ENCODE measurements at regions not wholly inside any gene's neighbourhood (a gene's known extent, or its start where the extent isn't known, plus 50 kb on each side); places are given as distances from the start of the nearest gene placed in this dataset.
A peak's percentile ranks its signal among the peaks of the same experiment; 100 is the strongest.

DNA sequence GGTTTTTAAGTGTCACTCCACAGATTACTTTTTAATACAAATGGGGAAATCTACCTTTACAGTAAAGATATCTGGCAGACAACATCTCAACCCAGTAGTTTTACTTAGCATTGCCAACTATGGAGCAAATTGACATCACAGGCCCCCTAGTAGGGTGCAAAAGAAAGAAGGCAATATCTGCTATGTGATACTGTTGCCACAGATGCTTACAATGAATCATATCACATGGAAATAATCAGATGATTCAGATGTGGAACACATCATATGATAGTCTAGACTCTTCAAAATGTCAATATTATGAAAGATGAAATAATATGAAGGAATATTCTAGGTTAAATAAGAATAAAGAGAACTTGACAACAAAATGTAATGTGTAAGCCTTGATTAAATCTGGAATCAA lies 322.5 kb downstream of the BMP2 start:
- Mint-ChIP-seq H3K27me3 (no peaks in the 10 kb centered on the region), H3K36me3 (no peaks in the 10 kb centered on the region), H3K9me3 (peaks cover 9% of the 10 kb centered on the region), H3K4me1 (ENCODE audit: low read depth in 2 of 2) (no peaks in the 10 kb centered on the region), H3K4me3 (no peak overlapping the region), H3K27ac (no peak overlapping the region)
- ATAC-seq: no peak
- no peak for DNase-seq (ENCODE audit: low spot score)

DNA sequence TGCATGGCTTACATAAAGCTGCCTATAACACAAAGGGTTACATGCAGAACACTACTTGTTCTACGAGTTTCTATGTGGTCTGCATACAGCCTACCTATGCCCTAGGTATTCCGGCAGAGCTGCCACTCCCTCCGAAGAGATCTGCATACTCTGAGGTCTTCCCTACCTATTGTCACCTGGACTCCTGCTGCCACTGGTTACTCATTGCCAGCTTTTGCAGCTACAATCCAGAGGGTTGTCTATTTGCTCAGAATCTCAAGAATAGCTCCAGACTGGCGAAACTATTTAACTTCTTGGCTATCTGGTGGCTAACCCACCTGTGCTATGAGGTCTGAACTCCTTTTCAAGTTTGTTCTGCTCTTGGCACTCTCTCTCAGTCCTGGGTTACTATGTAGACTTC lies 323.3 kb downstream of the BMP2 start:
- peak in 1 of 2 donors; percentile 36 for ATAC-seq

DNA sequence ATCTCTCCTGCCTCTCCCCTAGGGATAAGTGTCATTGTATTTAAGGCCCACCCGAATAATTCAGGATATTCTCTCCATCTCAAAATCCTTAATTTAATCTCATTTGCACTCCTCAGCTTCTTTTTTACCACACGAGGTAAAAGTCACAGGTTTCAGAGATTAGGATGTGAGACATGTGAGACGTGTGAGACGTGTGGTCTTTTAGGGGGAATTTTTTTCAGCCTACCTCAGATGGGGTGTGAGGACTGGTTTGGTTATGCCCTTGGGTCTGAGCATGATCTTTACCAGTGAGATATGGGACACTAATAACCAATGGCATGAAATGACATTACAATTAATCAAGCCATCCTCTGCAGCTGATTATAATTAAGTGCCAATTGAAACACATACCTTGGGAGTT lies 324.2 kb downstream of the BMP2 start:
- Mint-ChIP-seq H3K4me1 (ENCODE audit: low read depth in 2 of 2) (no peaks in the 10 kb centered on the region), H3K27ac (no peak overlapping the region), H3K9me3 (peaks cover 8% of the 10 kb centered on the region), H3K36me3 (no peaks in the 10 kb centered on the region), H3K4me3 (no peak overlapping the region), H3K27me3 (no peaks in the 10 kb centered on the region)
- ATAC-seq (no peak), DNase-seq (ENCODE audit: low spot score) (no peak)

More for the DNA sequence above, 323.3 kb downstream of the BMP2 start:
- Mint-ChIP-seq H3K36me3 (no peaks in the 10 kb centered on the region), H3K4me1 (ENCODE audit: low read depth in 2 of 2) (no peaks in the 10 kb centered on the region), H3K4me3 (no peak overlapping the region), H3K27me3 (no peaks in the 10 kb centered on the region), H3K9me3 (peaks cover 9% of the 10 kb centered on the region), H3K27ac (no peak overlapping the region)
- DNase-seq (ENCODE audit: low spot score): no peak

DNA sequence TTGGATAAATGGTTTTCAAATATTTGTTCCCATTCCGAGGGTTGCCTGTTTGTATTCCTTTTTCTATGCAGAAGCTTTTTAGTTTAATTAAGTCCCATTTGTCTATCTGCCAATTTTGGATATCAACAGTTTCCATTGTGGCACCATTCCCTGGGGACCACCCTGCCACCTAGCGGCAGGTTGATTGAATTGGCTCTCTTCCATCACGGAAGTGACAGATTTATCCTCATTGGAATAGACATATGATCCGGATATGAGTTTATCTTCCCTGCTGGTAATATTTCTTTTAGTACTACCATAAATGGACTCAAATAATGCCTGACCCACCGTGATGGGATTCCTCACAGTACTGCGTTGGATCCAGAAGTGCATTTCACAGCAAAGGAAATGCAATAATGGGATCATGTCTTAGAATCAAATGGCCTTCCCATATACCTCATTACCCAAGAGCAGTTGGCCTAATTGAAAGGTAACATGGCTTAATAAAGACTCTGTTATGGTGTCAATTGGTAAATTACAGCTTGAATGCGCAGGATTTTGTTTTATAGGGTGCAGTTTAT lies 327.0 kb downstream of the BMP2 start:
- no peak for DNase-seq (ENCODE audit: low spot score)
- Mint-ChIP-seq H3K4me3 (no peak overlapping the region), H3K4me1 (ENCODE audit: low read depth in 2 of 2) (no peaks in the 10 kb centered on the region), H3K27me3 (no peaks in the 10 kb centered on the region), H3K9me3 (peaks cover 13% of the 10 kb centered on the region), H3K27ac (no peak overlapping the region), H3K36me3 (peaks cover 10% of the 10 kb centered on the region)
- no peak for ATAC-seq

DNA sequence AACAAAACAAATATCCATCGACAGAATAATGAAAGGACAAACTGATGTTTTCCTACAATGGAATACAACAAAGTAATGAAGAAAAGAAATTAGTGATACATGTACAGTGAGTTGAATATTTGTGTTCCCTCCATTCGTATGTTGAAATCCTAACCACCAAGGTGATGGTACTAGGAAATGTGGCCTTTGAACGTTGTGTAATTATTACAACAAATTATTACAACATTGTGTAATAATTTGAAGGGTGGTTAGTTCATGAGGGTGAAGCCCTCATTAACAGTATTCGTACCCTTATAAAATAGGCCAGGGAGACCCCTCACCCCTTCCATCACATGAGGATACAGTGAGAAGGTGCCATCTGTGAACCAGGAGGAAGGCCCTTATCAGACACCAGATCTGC lies 339.4 kb downstream of the BMP2 start:
- no peaks in the 10 kb centered on the region for H3K4me1 Mint-ChIP-seq (ENCODE audit: low read depth in 2 of 2)
- no peak for DNase-seq (ENCODE audit: low spot score)

DNA sequence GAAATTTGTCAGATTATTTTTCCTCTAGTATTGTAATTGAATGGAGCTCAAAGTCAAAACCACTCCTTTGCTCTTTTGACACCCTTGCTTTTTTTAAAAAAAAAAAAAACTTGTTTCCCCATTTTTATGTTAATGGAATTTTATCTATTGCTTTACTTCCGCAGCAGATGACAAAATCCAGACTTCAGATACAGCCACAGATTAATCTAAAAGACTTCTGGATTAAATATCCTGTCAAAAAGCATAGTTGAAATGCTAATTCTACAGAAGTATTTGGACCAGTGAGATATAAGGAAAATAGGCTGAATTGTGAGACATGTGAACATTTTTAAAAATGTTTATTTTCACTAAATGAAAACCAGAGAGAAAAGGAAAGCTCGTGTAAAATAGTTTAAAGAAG lies 341.4 kb downstream of the BMP2 start:
- Mint-ChIP-seq H3K4me3 (no peak overlapping the region), H3K27me3 (no peaks in the 10 kb centered on the region), H3K4me1 (ENCODE audit: low read depth in 2 of 2) (no peaks in the 10 kb centered on the region), H3K27ac (no peak overlapping the region), H3K9me3 (peaks cover 1% of the 10 kb centered on the region), H3K36me3 (no peaks in the 10 kb centered on the region)
- ATAC-seq (no peak), DNase-seq (ENCODE audit: low spot score) (no peak)

More for the DNA sequence above, 339.4 kb downstream of the BMP2 start:
- ATAC-seq: no peak
- Mint-ChIP-seq H3K9me3 (peaks cover 3% of the 10 kb centered on the region), H3K27me3 (no peaks in the 10 kb centered on the region), H3K27ac (no peak overlapping the region), H3K4me3 (no peak overlapping the region), H3K36me3 (no peaks in the 10 kb centered on the region)

DNA sequence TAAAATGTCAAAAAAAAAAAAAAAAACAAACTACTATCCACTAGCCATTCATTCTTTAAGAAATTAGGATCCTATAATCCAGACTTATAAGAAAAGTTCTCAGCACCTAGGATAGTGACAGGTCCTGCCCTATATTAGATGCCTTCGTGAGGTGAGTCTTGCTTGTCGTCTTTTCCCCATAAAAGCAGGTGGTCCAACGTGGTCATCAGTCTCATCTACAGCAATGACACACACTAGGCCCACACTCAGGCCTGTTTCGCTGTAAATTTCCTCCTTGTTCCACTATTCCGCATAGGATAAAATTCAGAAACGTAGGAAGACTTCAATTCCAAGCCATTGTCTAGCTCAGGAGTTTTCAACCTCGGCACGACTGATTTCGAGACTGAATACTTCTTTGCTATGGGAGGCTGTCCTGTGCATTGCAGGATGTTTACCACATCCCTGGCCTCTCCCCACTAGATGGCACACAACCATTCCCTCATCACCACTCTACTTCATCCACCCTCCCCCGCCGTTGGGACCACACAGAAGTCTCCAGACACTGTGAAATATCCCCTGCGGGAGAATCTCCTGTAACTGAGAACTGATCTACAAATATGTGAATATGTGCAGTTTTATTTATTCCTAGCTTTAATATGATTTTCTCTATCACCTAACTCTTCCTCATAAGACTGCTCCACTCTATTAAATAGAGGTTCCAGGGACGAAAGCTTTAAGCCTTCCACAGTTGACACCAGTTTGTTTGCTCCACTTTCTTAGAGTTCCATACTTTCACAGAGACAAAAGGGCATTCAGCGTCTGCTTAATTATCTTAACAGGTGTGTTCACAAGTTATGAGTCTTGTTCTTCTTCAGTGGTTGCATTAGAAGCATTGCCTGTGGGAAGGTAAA lies 346.3 kb downstream of the BMP2 start:
- Mint-ChIP-seq H3K36me3 (no peaks in the 10 kb centered on the region), H3K27me3 (no peaks in the 10 kb centered on the region), H3K27ac (no peak overlapping the region), H3K9me3 (peaks cover 4% of the 10 kb centered on the region), H3K4me3 (no peak overlapping the region), H3K4me1 (ENCODE audit: low read depth in 2 of 2) (no peaks in the 10 kb centered on the region)
- ATAC-seq (no peak), DNase-seq (ENCODE audit: low spot score) (no peak)

DNA sequence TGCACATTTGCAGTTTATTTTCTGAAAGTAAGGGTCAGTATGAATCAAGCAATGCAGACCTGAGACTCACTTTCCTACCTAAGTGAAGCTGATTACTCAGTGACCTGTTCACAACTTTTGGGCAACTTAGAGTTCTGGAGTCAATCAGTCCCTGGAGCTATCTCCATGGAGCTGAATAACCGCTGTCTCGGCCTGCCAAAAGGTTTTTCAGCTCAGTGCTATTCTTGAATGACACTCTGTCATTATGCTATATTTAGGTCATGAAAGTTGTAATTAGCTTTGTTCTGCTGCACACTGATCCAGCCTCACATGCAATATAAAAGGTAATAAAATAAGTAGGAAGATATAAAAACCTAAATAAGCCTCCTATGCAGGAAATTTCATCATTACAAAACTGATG lies 356.0 kb downstream of the BMP2 start:
- H3K9me3 Mint-ChIP-seq: peaks cover 10% of the 10 kb centered on the region
- H3K4me1 Mint-ChIP-seq (ENCODE audit: low read depth in 2 of 2): no peaks in the 10 kb centered on the region
- ATAC-seq (no peak), DNase-seq (ENCODE audit: low spot score) (no peak)
- no peak overlapping the region for H3K4me3 Mint-ChIP-seq
- H3K27me3 Mint-ChIP-seq: no peaks in the 10 kb centered on the region
- H3K36me3 Mint-ChIP-seq: peaks cover 4% of the 10 kb centered on the region
- H3K27ac Mint-ChIP-seq: no peak overlapping the region

DNA sequence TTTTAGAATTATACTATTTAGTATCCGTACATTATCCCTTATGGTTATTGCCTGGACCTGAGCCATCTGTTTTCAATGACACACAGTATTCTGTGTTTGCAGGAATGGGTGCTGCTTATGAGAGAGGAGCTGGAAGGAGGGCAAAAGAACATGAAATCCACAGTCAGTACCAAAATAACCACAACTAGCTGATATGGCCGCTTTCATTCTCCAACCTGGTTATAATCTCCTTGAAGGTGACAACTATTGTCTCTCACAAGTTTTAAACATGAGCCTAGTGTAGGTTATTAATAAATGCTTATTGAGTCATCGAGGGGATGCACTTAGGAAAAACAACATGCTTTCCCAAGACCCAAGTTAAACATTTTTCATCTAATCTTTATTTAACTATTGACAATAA lies 356.6 kb downstream of the BMP2 start:
- H3K27me3 Mint-ChIP-seq: no peaks in the 10 kb centered on the region
- H3K27ac Mint-ChIP-seq: no peak overlapping the region
- DNase-seq (ENCODE audit: low spot score): no peak
- peaks cover 10% of the 10 kb centered on the region for H3K9me3 Mint-ChIP-seq
- no peak overlapping the region for H3K4me3 Mint-ChIP-seq
- H3K36me3 Mint-ChIP-seq: peaks cover 4% of the 10 kb centered on the region
- ATAC-seq: no peak
- no peaks in the 10 kb centered on the region for H3K4me1 Mint-ChIP-seq (ENCODE audit: low read depth in 2 of 2)

DNA sequence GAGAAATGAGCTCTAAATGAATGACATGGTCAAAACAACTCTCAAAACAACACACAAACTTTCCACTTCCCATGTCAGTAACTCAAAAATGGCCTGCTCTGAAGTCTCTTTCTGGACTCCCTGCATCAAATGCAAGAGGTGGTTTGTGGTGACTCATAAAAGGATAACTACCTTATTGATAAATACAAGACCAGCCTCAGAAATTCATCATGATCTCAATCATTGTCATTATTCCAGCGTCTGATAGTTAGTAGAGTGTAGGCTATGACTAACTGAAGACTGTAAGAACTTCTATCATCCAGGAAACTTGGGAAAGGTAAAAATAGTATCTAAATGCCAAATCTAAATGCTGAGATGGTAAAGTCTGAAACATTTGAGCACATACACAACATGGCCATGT lies 369.4 kb downstream of the BMP2 start:
- H3K27me3 Mint-ChIP-seq: no peaks in the 10 kb centered on the region
- no peaks in the 10 kb centered on the region for H3K36me3 Mint-ChIP-seq
- no peak for DNase-seq (ENCODE audit: low spot score)
- H3K27ac Mint-ChIP-seq: no peak overlapping the region
- no peaks in the 10 kb centered on the region for H3K4me1 Mint-ChIP-seq (ENCODE audit: low read depth in 2 of 2)
- ATAC-seq: no peak
- H3K4me3 Mint-ChIP-seq: no peak overlapping the region
- peaks cover 7% of the 10 kb centered on the region for H3K9me3 Mint-ChIP-seq

DNA sequence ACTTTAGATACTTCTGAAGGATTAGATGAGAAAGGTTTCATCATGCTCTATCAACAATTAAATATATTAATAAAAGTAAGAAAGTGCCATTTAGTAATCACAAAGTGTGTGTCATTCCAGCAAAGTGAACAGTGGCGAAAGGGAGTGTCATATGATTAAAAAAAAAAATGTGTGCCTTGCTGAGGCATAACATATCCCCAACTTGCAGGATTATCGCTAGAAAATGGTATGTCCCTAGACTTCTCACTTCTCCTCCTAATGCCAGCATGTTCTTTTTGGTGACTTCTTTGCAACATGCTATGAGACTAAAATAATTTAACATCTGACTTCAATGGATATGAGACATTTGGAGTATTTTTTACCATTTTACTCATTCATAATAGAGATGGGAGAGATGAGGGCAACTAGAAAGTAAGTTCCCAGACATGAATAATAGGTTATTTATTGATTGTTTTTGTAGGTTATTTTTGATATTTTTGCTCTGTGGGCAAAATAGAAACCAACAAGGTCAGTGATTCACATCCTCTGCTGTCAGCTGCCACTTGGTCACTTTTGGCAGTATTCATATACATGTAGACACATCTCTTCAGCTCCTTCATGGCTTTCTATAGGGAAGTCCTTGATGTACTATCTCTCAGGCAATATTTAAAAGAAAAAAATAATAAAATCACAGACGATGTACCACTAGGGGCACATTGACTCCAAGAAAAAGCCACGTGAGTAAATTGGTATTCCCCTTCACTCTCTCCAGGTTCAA lies 370.1 kb downstream of the BMP2 start:
- Mint-ChIP-seq H3K36me3 (no peaks in the 10 kb centered on the region), H3K4me1 (ENCODE audit: low read depth in 2 of 2) (no peaks in the 10 kb centered on the region), H3K27me3 (no peaks in the 10 kb centered on the region), H3K9me3 (peaks cover 7% of the 10 kb centered on the region), H3K4me3 (no peak overlapping the region), H3K27ac (no peak overlapping the region)
- ATAC-seq: no peak
- DNase-seq (ENCODE audit: low spot score): no peak

DNA sequence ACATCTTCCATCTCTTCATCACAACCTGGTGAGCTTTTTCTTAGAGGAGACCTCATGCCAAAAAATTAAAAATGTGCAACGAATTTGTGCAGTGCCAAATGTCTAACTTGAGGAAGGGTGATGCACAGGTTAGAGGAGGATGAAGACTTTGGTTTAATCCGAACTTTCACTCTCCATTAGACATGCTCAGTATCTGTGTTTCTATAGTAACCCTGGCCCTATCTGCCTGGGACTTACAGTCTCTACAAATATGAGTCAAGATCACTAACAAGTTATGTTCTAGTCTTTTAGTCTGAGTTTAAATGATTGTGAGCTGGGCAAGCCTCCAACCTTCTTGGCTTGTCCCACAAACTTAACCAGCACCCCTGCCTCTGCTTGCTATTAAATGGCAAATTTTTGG lies 377.0 kb downstream of the BMP2 start:
- no peaks in the 10 kb centered on the region for H3K27me3 Mint-ChIP-seq
- DNase-seq (ENCODE audit: low spot score): no peak
- H3K9me3 Mint-ChIP-seq: peaks cover 5% of the 10 kb centered on the region

DNA sequence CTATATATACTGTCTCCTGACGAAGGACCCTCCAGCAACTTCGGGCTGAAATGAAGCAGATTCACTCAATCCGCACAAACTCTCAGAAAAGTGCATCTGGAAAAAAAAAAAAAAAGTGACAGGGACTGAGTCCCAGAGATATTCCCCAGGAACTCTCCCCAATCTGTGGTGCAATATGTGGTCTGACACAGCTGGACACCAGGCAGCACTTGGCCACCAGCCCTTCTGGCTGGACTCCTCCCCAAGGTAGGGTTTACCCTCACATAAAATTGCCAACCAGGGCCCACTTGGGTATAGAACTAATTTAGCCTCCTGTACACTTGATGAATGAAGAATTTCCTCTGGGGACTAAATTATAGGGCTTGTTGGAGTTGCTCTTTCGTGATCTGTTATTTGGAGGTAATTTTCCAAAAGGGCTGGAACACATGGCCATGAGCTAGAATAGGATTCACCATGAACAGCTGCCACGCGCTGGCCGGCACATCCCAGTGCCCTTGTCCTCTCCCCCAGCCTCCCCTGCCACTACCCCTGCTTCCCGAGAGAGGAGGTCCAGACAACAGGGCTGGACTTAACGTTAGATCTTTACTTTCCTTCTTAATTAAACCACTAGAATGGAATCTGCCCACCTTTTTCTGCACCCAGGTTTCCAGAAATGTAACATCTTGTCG lies 379.2 kb downstream of the BMP2 start:
- Mint-ChIP-seq H3K9me3 (peaks cover 5% of the 10 kb centered on the region), H3K4me1 (ENCODE audit: low read depth in 2 of 2) (no peaks in the 10 kb centered on the region), H3K4me3 (no peak overlapping the region), H3K27ac (no peak overlapping the region), H3K27me3 (no peaks in the 10 kb centered on the region), H3K36me3 (no peaks in the 10 kb centered on the region)
- no peak for ATAC-seq
- no peak for DNase-seq (ENCODE audit: low spot score)

More for the DNA sequence above, 377.0 kb downstream of the BMP2 start:
- no peak overlapping the region for H3K27ac Mint-ChIP-seq
- H3K36me3 Mint-ChIP-seq: no peaks in the 10 kb centered on the region
- H3K4me1 Mint-ChIP-seq (ENCODE audit: low read depth in 2 of 2): no peaks in the 10 kb centered on the region
- no peak overlapping the region for H3K4me3 Mint-ChIP-seq
- ATAC-seq: no peak

DNA sequence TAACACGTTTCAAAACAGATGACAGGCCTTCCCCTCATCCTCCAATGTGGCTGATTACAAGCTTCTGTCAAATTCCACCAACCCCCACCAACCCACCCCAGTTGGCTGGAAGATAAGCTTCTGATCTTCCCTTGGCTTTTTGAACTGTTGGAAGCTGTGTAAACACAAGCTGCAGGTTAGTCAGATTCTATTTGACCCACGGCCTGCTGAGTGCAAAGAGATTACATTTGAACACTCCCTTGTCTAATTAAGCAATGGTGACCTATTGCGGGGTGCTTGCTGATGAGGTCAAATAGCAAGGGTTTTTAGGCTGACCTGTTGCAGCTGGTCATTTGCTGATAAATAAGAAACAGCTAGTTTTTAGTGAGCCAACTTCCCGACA lies 379.7 kb downstream of the BMP2 start:
- no peak overlapping the region for H3K4me3 Mint-ChIP-seq
- no peak overlapping the region for H3K27ac Mint-ChIP-seq
- ATAC-seq (no peak), DNase-seq (ENCODE audit: low spot score) (no peak)
- peaks cover 5% of the 10 kb centered on the region for H3K9me3 Mint-ChIP-seq
- no peaks in the 10 kb centered on the region for H3K27me3 Mint-ChIP-seq
- H3K36me3 Mint-ChIP-seq: no peaks in the 10 kb centered on the region
- no peaks in the 10 kb centered on the region for H3K4me1 Mint-ChIP-seq (ENCODE audit: low read depth in 2 of 2)

Measured in natural killer cell treated with Interleukin-12 subunit alpha and Interleukin-12 subunit beta and Interleukin-15 and Interleukin-18, amount 100 ng/mL, for 72 hours (primary cell).